DMS 273 (cell line): ENCODE measurements at regions not wholly inside any gene's neighbourhood (a gene's known extent, or its start where the extent isn't known, plus 50 kb on each side); places are given as distances from the start of the nearest gene placed in this dataset.
"Not testable (repeated sequence)": the region's sequence is repeated elsewhere in the genome, so short reads cannot be mapped to it uniquely, and the experiment has no call there.

Source experiments
- DNase-seq: peaks from one replicate; lab custom pipeline; 2025; ENCODE audit not compliant: unreplicated experiment; lab: John Stamatoyannopoulos, UW

DNA sequence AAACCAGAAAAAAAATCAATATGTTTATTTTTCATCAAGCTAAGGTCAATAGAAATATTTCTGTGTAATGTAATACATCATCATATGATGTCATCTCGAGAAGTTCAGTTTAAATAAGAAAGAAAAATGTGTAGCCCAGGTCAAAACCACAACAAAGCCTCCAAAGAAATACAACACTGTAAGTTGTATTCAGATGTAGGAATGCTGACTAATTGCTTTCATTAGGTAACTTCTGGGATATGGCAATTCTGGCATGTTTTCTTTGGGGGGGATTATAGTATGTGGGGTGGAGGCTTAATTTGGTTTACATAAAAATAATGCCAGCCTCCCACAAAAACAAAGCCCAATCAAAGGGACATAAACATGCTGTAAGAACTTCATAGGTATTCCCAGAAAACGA lies 881.8 kb upstream of the CITED2 start:
- DNase-seq: no peak

DNA sequence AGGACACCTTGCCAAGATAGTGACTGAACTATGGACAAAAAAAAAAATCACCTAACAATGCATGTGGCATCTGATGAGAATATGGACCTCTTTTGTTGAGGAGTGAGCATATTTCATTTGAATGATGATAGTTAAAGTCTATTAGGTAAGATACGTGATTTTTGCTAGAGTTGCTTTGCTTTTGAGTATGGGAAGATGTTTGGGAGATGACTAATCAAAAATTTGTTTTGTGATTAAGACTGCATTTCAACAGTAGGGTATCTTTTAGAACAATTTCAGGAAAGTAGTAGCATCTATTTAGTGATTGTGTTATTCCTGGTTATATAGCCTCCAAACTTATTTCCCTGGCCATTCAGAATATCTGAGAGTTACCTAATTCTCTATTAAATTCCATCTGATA lies 878.6 kb upstream of the CITED2 start:
- DNase-seq: no peak

DNA sequence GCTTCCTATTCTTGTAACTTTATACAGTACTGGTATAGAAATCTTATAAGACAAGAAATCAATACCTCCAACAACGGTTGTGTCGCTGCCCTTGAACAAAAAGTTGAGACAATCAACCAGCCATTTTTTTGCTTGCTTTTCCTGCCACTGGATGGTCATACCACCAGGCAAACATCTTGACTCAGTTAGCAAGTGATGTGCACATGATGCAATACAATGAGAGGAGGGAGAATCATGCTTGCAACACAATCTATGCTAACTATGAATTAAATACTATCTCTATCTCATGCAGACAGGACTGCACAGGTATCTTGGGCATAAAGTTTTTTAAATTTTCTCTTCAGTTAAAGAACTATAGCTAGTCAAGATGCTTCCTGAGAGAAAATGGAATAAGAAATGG lies 877.7 kb upstream of the CITED2 start:
- DNase-seq: no peak

DNA sequence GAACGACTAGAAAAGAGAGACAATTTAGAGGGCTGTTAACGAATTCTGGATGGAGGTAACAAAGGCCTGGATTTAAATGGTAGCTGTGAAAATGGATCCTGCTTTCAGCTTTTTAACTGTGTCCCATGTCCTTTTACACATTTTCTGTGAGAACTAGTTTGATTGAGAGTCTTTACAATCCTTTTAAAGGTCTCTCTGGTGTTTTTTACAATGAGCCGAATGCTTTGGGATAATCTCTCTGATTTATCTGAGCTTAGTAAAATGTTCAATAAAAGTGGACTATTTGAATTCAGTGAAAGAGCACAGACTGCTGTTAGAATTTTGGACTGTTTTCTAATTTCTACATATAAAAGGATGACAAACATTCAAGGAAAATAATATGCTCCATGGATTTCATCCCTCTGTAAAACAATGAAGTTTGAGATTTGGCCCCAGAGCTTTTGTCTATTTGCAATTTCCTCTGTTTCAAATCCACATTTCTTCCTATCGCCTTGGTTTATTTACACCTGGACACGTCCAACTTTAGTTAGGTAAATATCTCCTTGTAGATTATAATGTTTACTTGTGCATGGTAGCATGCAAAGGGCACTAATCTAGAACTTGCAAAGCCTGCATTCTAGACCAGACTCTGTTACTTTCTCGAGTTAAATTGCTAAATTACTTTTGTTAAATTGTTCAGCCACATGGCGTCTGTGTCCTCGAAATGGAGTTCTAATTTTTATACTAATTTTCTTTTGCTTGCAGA lies 871.0 kb upstream of the CITED2 start:
- DNase-seq: no peak

DNA sequence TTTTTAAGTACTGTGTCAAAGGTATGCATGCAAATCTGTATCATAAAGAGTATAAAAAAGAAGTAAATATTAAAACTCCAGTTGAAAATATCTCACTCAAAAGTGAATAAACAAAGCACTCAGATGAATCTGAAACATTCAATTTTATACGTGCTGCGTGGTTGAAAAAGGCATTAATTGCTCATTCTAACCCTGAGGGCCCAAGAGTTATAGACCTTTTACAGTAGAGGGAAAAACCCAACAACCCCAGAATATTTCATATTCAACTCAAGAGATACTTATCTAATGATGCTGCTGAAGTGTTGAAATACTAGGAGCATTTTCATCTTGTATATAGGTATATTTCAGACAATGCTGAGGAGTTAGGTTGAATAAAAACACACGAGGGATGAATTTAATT lies 862.8 kb upstream of the CITED2 start:
- DNase-seq: no peak

DNA sequence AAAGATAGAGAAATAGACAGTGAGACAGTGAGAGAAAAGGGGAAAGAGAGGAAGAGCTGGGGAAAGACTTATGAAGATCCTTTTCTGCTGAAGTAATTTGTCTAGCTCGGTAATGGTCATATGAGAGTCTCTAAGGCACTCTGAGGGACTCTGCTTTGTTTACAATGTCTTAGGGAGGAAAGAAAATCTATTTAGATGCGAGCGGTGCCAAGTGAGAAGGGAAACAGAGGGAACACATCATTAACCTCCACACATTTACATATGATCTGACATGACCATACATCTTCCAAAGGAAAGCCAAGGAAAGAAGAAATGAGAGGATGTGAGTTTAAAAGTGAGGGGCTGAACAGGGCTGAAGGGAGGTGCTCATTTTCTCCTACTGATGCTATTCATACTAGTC lies 862.3 kb upstream of the CITED2 start:
- DNase-seq: no peak

DNA sequence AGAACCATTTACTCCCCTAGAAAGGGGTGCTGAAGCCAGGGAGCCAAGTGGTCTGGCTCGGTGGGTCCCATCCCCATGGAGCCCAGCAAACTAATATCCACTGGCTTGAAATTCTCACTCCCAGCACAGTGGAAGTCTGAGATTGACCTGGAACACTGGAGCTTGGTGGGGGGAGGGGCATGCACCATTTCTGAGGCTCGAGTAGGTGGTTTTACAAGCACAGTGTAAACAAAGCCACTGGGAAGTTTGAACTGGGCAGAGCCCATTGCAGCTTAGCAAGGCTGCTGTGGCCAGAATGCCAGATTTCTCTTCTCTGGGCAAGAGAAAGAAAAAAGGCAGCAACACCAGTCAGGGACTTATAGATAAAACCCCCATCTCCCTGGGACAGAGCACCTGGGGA lies 855.8 kb upstream of the CITED2 start:
- DNase-seq: no peak

DNA sequence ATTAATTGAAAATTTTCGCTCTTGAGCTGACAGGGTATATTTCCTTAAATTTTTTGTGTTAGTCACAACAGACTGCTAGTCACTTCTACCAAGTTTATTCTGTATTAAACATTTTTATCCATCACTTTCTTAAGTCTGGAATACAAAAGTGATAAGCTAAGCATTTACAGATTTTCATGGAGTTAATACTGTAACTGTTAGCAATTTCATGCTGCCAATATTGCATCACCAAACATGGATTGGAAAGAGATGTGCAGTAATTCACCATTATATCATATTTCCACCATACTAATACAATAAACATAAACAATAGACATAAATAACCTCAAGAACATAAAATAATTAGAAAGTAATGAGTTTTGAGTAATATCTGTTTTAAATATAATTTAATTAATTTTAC lies 854.0 kb upstream of the CITED2 start:
- DNase-seq: no peak

DNA sequence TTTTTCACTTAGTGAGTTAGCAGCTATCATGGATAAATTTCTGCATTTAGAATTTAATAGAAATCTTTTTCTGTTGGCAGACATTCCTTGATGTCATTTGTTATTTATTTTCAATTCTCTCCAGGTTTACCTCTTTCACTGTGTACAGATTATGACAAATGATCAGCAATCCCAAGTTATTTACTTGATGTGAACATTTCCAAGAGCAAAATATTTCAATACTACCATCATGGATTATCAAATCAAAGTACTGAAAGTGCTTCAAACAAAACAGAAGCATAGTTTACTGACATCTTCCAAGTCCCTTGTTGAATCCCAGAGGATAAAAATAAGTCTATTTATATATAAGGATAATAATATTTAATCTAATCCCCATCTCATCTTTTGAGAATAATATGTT lies 852.2 kb upstream of the CITED2 start:
- no peak for DNase-seq

DNA sequence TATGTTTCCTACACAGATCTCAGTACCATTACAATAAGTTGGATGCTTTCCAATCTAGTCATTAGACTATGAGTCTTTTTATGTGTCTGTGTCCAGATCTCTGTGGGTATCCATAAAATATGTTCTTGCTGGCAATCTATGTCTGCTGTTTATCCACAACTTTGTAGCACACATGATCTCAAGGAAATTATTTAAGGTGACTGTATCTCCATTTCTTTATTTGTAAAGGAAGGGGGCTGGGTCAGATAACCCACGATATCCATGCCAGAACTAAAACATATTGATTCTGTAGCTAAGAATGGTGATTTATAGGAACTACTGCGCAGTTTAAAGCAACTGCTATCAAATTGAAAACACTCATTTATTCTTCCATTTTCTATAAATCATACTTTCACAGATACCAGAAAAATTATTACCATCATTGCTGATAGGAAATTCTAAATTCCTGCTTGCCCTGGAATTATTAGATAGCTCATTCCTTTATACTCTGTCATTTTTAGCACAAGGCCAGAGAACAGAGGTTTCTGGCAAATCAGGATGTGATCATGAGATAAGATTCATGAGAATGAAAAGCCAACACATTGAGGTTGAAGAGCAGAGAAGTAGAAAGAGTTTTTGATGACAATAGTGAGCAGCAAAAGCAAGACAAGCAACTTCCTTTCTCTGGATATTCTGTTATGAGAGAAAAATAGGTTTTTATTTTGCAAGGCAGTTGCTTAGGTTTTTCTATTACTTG lies 851.4 kb upstream of the CITED2 start:
- DNase-seq: no peak

DNA sequence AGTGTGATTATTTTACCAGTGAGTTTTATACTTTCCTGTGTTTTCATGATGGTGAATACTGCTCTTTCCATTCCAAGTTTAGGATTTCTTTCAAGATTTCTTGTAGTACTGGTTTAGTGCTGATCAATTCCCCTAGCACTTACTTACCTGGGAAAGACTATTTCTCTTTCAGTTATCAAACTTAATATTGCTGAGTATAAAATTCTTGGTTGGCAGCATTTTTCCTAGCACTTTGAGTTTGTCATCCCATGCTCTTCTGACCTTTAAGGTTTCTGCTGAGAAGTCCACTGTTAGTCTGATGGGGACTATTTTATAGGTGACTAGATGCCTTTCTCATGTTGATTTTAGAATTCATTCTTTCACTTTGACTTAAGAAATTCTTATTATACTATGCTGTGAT lies 842.8 kb upstream of the CITED2 start:
- DNase-seq: no peak

DNA sequence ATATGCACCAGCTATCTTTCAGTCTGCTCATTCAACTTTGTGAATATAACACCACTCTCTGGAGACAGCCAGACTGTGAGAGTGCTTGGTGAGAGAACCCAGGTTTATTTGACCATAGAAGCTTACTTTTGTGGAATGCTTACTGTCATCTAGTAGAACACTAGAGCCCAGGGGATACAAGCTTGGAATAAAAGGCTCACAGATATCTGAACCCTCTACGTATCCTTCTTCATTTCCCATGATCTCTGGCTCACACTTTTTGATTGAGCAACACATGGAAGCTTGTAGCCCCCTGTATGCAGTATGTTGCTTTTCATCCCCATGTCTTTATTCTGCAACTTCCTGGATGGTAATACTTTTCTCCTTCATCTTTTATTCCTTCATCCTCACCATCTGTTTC lies 835.3 kb upstream of the CITED2 start:
- DNase-seq: peak; percentile 28

DNA sequence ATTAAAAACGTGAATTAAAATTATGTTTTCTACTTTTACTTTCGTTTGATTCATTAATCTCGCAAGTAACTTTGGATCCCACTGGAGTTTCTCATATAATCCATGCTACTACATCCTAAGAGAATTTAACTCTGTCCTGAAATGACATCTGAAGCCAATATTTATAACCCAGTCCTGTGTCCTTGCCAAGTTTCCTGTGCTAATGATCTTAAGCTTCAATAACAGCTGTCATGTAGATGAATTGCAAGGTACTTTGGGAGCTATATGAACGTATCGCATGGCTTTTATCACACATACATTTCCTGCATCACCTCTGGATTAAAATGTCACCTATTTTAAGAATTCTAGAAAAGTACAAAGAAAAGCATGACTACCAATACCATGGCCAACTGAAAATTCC lies 833.8 kb upstream of the CITED2 start:
- peak; percentile 89 for DNase-seq

DNA sequence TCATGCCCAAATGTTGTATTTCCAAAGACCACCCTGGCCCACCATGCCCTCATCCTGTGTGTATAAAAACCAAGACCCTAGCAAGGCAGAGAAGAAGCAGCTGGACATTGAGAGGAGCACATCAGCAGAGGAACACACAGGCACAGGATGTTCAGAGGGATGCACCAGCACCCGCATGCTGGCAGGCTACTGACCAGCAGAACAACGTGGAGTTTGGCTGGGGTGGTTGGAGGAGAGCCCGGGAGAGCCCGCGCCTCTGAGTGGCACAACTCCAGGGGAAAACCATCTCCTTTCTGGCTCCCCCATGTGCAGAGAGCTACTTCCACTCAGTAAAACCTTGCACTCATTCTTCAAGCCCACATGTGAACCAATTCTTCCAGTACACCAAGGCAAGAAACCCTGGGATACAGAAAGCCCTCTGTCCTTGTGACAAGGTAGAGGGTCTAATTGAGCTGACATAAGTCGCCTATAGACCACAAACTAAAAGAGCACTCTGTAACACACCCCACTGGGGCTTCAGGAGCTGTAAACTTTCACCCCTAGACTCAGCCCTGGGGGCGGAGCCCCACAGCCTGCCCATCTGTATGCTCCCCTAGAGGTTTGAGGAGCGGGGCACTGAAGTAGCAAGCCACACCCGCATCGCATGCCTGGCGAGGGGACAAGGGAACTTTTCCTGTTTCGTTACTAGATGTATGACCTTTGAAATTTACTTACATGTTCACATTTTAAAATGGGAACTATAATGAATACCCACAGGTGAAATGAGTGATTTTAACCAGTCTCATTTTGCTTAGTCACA lies 831.5 kb upstream of the CITED2 start:
- DNase-seq: no peak

DNA sequence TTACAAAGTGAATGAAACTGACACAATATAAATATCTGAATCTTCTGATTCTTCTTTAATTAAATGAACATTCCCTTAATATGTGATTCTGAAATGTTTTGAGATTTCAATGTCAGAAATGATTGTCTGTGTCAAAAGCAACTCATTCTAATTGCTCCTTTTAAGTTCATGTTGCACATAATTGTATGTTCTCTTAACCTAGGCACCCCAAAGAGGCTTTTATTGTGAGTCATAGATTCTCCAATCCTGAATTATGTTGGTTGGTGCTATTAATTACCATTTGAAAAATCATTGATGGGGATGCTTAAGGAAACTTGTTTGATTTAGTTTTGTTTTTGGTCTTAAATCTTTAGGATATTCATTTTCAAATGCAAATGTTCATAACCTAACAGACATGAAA lies 829.7 kb upstream of the CITED2 start:
- no peak for DNase-seq

DNA sequence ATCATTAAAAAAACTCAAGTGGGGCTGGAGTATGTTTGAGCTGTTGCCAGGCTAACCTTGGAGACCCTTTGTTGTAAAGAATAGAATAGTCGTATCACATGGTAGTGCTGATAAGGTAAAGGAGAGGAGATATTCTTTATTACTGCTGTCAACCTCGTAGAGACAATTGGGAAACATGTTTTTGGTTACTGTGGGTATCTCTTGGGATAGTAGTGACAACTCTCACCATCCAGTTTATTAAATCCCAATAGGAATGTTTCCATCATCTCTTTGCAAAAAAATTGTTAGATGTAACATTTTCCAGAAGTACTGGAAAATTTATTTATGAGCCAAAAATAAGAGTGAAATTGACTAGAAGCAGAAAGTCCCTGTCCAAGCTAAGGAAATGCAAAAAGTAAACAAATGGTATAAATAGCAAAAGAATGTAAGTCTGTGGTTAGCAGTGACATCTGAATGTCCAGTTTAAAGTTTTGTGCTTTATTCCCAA lies 829.3 kb upstream of the CITED2 start:
- no peak for DNase-seq

DNA sequence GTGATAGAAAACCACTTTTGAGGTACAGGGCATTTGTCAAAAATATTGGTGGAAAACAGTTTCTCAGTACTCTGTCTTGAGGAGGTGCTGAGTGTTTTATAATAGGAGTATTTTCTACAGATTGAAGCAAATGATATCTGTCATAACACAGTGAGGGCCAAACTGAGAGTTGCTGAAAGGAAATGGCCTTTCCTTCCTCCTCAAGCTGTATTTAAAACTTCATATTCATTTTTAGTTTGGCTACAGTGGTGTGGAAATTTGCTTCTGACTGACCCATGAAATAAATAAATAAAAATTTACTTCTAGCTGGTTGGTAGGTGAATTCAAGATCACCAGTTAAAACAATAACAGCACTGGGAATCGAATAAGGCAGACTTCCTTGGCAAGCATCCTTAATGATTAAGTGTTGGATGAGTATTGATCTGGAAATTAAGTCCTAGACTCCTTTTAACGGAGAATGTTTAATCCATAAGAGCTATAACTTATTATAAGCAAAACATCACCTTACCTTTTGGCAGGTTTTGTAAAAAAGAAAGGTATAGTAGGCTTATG lies 828.6 kb upstream of the CITED2 start:
- DNase-seq: no peak

DNA sequence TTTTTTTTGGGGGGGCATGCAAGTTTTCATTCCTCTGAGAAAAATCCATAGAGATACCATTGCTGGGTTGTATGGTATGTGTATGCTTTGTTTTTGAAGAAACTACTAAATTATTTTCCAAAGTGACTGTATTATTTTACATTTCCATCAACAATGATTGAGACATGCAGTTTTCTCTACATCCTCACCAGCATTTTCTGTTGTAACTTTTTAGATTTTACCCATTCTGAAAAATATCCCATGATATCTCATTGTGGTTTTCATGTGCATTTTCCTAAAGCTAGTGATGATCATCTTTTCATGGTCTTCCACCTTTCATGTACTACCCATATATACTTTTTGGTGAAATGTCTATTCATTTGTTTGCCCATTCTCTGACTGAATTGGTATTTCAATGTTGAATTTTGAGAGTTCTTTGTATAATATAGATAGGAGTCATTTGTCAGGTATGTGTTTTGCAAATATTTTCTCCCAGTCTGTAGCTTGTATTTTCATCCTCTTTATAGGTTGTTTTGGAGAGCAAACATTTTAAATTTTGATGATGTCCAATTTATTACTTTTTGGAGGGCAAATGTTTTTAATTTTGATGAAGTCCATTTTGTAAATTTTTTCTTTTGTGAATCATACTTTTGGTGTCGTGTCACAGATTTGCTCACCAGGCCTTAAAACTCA lies 827.5 kb upstream of the CITED2 start:
- DNase-seq: no peak

DNA sequence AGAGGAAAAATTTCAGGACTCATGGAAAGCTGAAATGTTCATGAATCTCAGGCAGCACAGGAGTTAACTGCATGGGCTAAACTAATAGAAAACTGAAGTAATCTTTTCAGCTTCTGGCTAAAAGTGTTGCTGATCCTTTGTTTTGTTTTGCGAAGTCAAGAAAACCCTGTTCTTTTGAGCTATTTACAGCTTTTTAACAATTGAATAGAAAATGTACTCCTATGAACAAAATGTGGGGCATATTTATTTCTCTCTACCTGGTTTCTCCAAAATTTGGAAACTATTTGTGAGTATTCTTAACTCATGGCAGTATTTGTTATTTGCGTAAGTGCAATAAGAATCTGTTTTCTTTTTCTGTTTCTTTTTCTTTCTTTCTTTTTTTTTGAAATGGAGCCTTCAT lies 818.8 kb upstream of the CITED2 start:
- DNase-seq: no peak

DNA sequence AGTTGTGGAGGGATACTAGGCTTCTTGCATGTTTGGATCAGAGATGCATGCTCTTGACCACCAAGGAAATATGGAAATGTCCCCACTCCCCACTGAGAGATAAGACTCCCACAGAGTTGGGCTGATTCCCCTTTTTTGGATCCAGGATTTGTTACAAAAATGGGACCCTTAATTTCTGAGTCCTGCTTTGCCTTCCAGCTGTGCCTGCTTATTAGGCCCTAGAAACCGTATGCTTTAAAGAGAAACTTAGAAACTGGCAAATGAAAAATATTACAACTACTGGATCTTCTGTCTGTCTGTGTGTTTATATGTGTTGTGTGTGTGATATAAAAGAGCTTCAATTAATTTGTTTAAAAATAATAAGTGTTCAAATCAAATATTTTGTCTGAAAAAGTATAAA lies 817.6 kb upstream of the CITED2 start:
- DNase-seq: no peak

DNA sequence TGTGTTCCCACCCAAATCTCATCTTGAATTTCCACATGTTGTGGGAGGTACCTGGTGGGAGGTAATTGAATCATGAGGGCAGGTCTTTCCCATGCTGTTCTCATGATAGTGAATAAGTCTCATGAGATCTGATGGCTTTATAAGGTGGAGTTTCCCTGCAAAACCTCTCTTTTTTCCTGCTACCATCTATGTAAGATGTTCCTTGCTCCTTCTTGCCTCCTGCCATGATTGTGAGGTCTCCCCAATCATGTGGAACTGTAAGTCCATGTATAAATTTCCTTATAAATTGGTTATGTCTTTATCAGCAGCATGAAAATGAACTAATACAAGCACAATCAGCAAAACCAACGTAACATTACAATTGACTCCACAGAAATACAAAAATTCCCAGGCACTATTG lies 814.8 kb upstream of the CITED2 start:
- not testable (repeated sequence) for DNase-seq
